Uterus (tissue), 3 donors: ENCODE measurements at regions not wholly inside any gene's neighbourhood (a gene's known extent, or its start where the extent isn't known, plus 50 kb on each side); places are given as distances from the start of the nearest gene placed in this dataset.
"Not testable (repeated sequence)": the region's sequence is repeated elsewhere in the genome, so short reads cannot be mapped to it uniquely, and the experiment has no call there.

Experiments
- DNase-seq, 2 donors: peaks; one replicate each; pipeline ENCODE4 v3.0.0-alpha.2; 2019 to 2020
- H3K27ac ChIP-seq, 2 donors: fragments of 200-600 bp; sonication (generic); 1 replicate in 1 of 2; 2 replicates in 1 of 2; pipeline ENCODE4 v1.5.1; 2016 to 2018
- H3K27me3 ChIP-seq, 2 donors: fragments of 200-600 bp; sonication (generic); one replicate each; pipeline ENCODE4 v1.5.1; 2018 to 2019; ENCODE audit warnings: control low read depth in 1 of 2
- H3K36me3 ChIP-seq, 2 donors: fragments of 200-600 bp; sonication (generic); one replicate each; pipeline ENCODE4 v1.5.1; 2019; ENCODE audit warnings: control low read depth in 1 of 2
- H3K4me1 ChIP-seq, 2 donors: fragments of 200-600 bp; sonication (generic); one replicate each; pipeline ENCODE4 v1.5.1; 2018 to 2019; ENCODE audit warnings: control low read depth in 1 of 2
- H3K4me3 ChIP-seq, 2 donors: fragments of 200-600 bp; sonication (generic); 1 replicate in 1 of 2; 2 replicates in 1 of 2; pipeline ENCODE4 v1.5.1; 2018 to 2019; ENCODE audit warnings: mild to moderate bottlenecking in 1 of 2
- H3K9me3 ChIP-seq, 2 donors: fragments of 200-600 bp; sonication (generic); one replicate each; pipeline ENCODE4 v1.5.1; 2019; ENCODE audit warnings: control low read depth in 1 of 2
- CTCF ChIP-seq, 4 experiments: fragments of 200-600 bp in 2 of 4; fragments of 450-650 bp in 2 of 4; sonication (generic) in 2 of 4; IDR thresholded peaks; one replicate each; pipeline ENCODE4 v1.5.1; 2016 to 2019; ENCODE audit warnings: antibody characterized with exemption in 4 of 4, mild to moderate bottlenecking in 2 of 4, moderate library complexity in 1 of 4
- POLR2A ChIP-seq, 2 donors: fragments of 450-650 bp; IDR thresholded peaks; one replicate each; pipeline ENCODE4 v1.6.1; 2016; ENCODE audit warnings: antibody characterized with exemption in 2 of 2, mild to moderate bottlenecking in 1 of 2, moderate library complexity in 1 of 2
- intact Hi-C: fragments of 100-400 bp; cut with DNase I; formaldehyde crosslinking; loops from one replicate; pipeline ENCODE4 v1.15.1; 2023; ENCODE audit warnings: low total_unique reads
- donor health status: DM: yes; HTN: yes; CAD: no.

- Histone ChIP-seq H3K9me3 (no peaks in the 10 kb centered on the region), H3K27ac (no peak overlapping the region), H3K27me3 (peaks cover 0 to 4% of the 10 kb centered on the region in 2 donors), H3K4me3 (no peak overlapping the region), H3K36me3 (no peaks in the 10 kb centered on the region), H3K4me1 (no peaks in the 10 kb centered on the region)
- TF ChIP-seq POLR2A (IDR thresholded peaks at IDR 0.05) (no peak), CTCF (IDR thresholded peaks at IDR 0.05) (no peak)
- no peak for DNase-seq
- intact Hi-C loops = no loop called here
These were observed 178.3 kb upstream of the LAMA2 start for GRCh38 chr6:128704601-128705000.

GRCh38 chr6:128703794-128704193 is 179.1 kb upstream of the LAMA2 start:
- H3K27ac ChIP-seq, H3K36me3 ChIP-seq, H3K4me1 ChIP-seq, H3K27me3 ChIP-seq, DNase-seq, H3K4me3 ChIP-seq, intact Hi-C loops, H3K9me3 ChIP-seq: not testable (repeated sequence)

- peaks cover 0 to 4% of the 10 kb centered on the region in 2 donors for H3K27me3 ChIP-seq
- TF ChIP-seq CTCF (IDR thresholded peaks at IDR 0.05) (no peak), POLR2A (IDR thresholded peaks at IDR 0.05) (no peak)
- no peaks in the 10 kb centered on the region for H3K9me3 ChIP-seq
- DNase-seq = no peak
- intact Hi-C loops = no loop called here
- H3K36me3 ChIP-seq = no peaks in the 10 kb centered on the region
- H3K4me1 ChIP-seq = no peaks in the 10 kb centered on the region
- H3K4me3 ChIP-seq = no peak overlapping the region
- H3K27ac ChIP-seq = no peak overlapping the region
These were observed 176.6 kb upstream of the PTPRK start for GRCh38 chr6:128696691-128697689.

- H3K27me3 ChIP-seq = no peaks in the 10 kb centered on the region
- H3K4me3 ChIP-seq = no peak overlapping the region
- H3K36me3 ChIP-seq = no peaks in the 10 kb centered on the region
- H3K9me3 ChIP-seq = no peaks in the 10 kb centered on the region
- TF ChIP-seq CTCF (IDR thresholded peaks at IDR 0.05) = no peak
- no peak for TF ChIP-seq POLR2A (IDR thresholded peaks at IDR 0.05)
- H3K27ac ChIP-seq = no peak overlapping the region
- DNase-seq = no peak
- intact Hi-C loops = no loop called here
- H3K4me1 ChIP-seq = no peaks in the 10 kb centered on the region
These were observed 174.1 kb upstream of the PTPRK start for GRCh38 chr6:128694303-128695009.

- H3K36me3 ChIP-seq = no peaks in the 10 kb centered on the region
- no peaks in the 10 kb centered on the region for H3K9me3 ChIP-seq
- intact Hi-C loops = no loop called here
These were observed 169.7 kb upstream of the PTPRK start for GRCh38 chr6:128690063-128690462.

More at GRCh38 chr6:128690063-128690462, 169.7 kb upstream of the PTPRK start:
- Histone ChIP-seq H3K27me3 (no peaks in the 10 kb centered on the region), H3K27ac (no peak overlapping the region), H3K4me3 (no peak overlapping the region), H3K4me1 (no peaks in the 10 kb centered on the region)
- TF ChIP-seq POLR2A (IDR thresholded peaks at IDR 0.05) (no peak), CTCF (IDR thresholded peaks at IDR 0.05) (no peak)
- no peak for DNase-seq
